Transverse colon (tissue), 4 donors: ENCODE measurements at regions not wholly inside any gene's neighbourhood (a gene's known extent, or its start where the extent isn't known, plus 50 kb on each side); places are given as distances from the start of the nearest gene placed in this dataset.

Source experiments
- CTCF ChIP-seq, 5 experiments: fragments of 200-600 bp in 3 of 5; fragments of 450-650 bp in 2 of 5; sonication (generic) in 3 of 5; IDR thresholded peaks; 1 replicate in 2 of 5; 2 replicates in 3 of 5; pipeline ENCODE4 v1.5.1; 2016 to 2017; ENCODE audit warnings: antibody characterized with exemption in 5 of 5, inconsistent platforms in 3 of 5, mild to moderate bottlenecking in 2 of 5, moderate library complexity in 1 of 5
- POLR2A ChIP-seq: fragments of 450-650 bp; IDR thresholded peaks from one replicate; pipeline ENCODE4 v1.6.1; 2016; ENCODE audit warnings: antibody characterized with exemption, mild to moderate bottlenecking, moderate library complexity
- POLR2AphosphoS5 ChIP-seq, 3 donors: sonication (generic); formaldehyde crosslinking; IDR thresholded peaks; one replicate each; pipeline ENCODE4 v1.6.1; 2016; ENCODE audit warnings: antibody characterized with exemption in 3 of 3

GRCh38 chr6:40805336-40805735 is 218.2 kb upstream of the LRFN2 start:
- no peak for TF ChIP-seq CTCF (IDR thresholded peaks at IDR 0.05)
- no peak for TF ChIP-seq POLR2A
- TF ChIP-seq POLR2AphosphoS5 (IDR thresholded peaks at IDR 0.05), result no peak
